Prostate gland (tissue), 2 donors: ENCODE measurements at regions not wholly inside any gene's neighbourhood (a gene's known extent, or its start where the extent isn't known, plus 50 kb on each side); places are given as distances from the start of the nearest gene placed in this dataset.

Source experiments
- DNase-seq: peaks from one replicate; pipeline ENCODE4 v3.0.0-alpha.2; 2019; ENCODE audit warnings: low spot score
- H3K27ac ChIP-seq, 2 donors: fragments of 200-600 bp; sonication (generic); 2 replicates each; pipeline ENCODE4 v1.5.1; 2017 to 2019
- H3K27me3 ChIP-seq: fragments of 200-600 bp; sonication (generic); replicated peaks from 2 replicates; pipeline ENCODE4 v1.5.1; 2019; ENCODE audit not compliant: insufficient read depth
- H3K36me3 ChIP-seq, 2 donors: fragments of 200-600 bp; sonication (generic); 1 replicate in 1 of 2; 2 replicates in 1 of 2; pipeline versions ENCODE4 v1.5.1 to v1.8.1; 2017 to 2019
- H3K4me1 ChIP-seq: fragments of 200-600 bp; sonication (generic); replicated peaks from 2 replicates; pipeline ENCODE4 v1.5.1; 2019
- H3K4me3 ChIP-seq, 2 donors: fragments of 200-600 bp; sonication (generic); 2 replicates each; pipeline ENCODE4 v1.5.1; 2017 to 2019
- H3K9me3 ChIP-seq: fragments of 200-600 bp; sonication (generic); 2 replicates; pipeline ENCODE4 v1.5.1; 2017
- POLR2A ChIP-seq: fragments of 450-650 bp; IDR thresholded peaks from one replicate; pipeline ENCODE4 v1.6.1; 2016; ENCODE audit warnings: antibody characterized with exemption, mild to moderate bottlenecking
- POLR2AphosphoS5 ChIP-seq: sonication (generic); formaldehyde crosslinking; IDR thresholded peaks from one replicate; pipeline ENCODE4 v1.6.1; 2017; ENCODE audit warnings: antibody characterized with exemption
- WGBS: methylation state at CpG from one replicate; pipeline ENCODE4 v1.1.5; 2018; 5-methylcytosine and 5-hydroxymethylcytosine counted together
- intact Hi-C: fragments of 100-400 bp; cut with DNase I; formaldehyde crosslinking; loops from one replicate; pipeline ENCODE4 v1.14.2; 2022
- TF ChIP-seq, protein P1 (sequence below), 4 experiments: fragments of 200-600 bp in 2 of 4; fragments of 450-650 bp in 2 of 4; sonication (generic) in 2 of 4; IDR thresholded peaks; 1 replicate in 3 of 4; 2 replicates in 1 of 4; pipeline ENCODE4 v1.5.1; 2016 to 2019; ENCODE audit warnings: antibody characterized with exemption in 4 of 4, mild to moderate bottlenecking in 2 of 4, moderate library complexity in 2 of 4

DNA sequence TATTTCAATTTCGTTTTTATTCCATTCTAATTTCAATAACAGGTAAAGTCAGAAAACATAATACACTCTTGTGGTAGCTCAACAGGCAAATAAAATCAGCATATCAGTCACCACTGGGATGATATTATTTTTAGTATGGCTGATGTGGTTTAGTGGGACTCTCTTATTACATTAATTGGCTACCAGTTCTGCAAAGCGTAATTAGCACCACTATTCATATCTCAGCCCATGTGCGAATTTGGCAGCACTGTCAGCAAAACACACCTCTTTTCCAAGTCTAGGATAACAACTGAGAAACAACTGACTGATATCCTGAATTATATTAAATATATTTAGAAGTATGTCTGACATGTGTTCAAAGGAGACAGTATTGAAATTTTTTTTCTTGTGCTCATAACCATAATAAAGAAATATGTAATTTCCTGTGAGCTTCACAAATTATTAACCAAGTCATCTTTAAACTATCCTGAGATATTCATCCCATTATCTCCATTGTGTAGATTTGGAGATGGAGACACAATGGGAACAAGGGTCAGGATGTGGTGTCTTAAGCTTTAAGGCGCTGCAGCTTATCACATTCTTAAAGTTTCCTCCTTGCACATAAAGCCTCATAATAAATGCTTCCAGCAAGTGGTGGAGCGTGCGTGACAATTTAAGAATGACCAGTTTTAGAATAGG lies 212.4 kb downstream of the TLE1 start:
- intact Hi-C loops = no loop called here
- no peaks in the 10 kb centered on the region for H3K27me3 ChIP-seq
- no peaks in the 10 kb centered on the region for H3K9me3 ChIP-seq
- H3K36me3 ChIP-seq = no peaks in the 10 kb centered on the region
- TF ChIP-seq POLR2AphosphoS5 = no peak
- no peak for TF ChIP-seq POLR2A
- TF ChIP-seq, protein P1, sequence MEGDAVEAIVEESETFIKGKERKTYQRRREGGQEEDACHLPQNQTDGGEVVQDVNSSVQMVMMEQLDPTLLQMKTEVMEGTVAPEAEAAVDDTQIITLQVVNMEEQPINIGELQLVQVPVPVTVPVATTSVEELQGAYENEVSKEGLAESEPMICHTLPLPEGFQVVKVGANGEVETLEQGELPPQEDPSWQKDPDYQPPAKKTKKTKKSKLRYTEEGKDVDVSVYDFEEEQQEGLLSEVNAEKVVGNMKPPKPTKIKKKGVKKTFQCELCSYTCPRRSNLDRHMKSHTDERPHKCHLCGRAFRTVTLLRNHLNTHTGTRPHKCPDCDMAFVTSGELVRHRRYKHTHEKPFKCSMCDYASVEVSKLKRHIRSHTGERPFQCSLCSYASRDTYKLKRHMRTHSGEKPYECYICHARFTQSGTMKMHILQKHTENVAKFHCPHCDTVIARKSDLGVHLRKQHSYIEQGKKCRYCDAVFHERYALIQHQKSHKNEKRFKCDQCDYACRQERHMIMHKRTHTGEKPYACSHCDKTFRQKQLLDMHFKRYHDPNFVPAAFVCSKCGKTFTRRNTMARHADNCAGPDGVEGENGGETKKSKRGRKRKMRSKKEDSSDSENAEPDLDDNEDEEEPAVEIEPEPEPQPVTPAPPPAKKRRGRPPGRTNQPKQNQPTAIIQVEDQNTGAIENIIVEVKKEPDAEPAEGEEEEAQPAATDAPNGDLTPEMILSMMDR (IDR thresholded peaks at IDR 0.05) = no peak
- DNase-seq = no peak
- 97% methylated on average over 6 of the region's 6 CpGs for WGBS
- H3K27ac ChIP-seq = no peak overlapping the region
- H3K4me1 ChIP-seq = no peaks in the 10 kb centered on the region
- no peak overlapping the region for H3K4me3 ChIP-seq

GRCh38 chr9:81474792-81475191 lies 214.6 kb downstream of the TLE1 start:
- DNase-seq = no peak
- intact Hi-C loops = no loop called here
- Histone ChIP-seq H3K27me3 (no peaks in the 10 kb centered on the region), H3K4me1 (no peaks in the 10 kb centered on the region), H3K9me3 (no peaks in the 10 kb centered on the region), H3K4me3 (no peak overlapping the region), H3K27ac (no peak overlapping the region), H3K36me3 (no peaks in the 10 kb centered on the region)
- TF ChIP-seq, protein P1 (IDR thresholded peaks at IDR 0.05) = no peak
- no peak for TF ChIP-seq POLR2A
- no peak for TF ChIP-seq POLR2AphosphoS5
- WGBS = 91% methylated on average over 5 of the region's 5 CpGs

DNA sequence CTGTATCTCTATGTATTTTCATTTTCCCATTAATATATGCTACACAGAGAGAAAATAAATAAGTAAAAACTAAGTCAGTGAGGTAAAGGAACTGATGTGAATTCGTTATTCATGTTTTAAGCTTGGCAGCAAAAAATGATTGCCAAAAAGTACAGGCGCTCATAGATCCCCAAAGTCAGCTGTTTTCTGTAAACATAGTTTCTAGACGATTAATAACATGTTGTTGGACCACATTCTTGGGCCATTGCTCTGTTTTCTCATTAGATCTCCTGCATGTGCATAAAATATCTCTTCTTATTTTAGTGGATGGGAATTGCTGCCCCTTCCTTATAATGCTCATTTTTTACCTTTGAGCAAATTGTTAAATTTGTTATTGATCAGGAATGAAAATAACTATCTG lies 215.2 kb downstream of the TLE1 start:
- no peaks in the 10 kb centered on the region for H3K27me3 ChIP-seq
- WGBS = 61% methylated on average over 3 of the region's 3 CpGs
- H3K4me1 ChIP-seq = no peaks in the 10 kb centered on the region
- H3K4me3 ChIP-seq = no peak overlapping the region
- TF ChIP-seq POLR2AphosphoS5 = no peak
- TF ChIP-seq POLR2A = no peak
- intact Hi-C loops = no loop called here
- H3K9me3 ChIP-seq = no peaks in the 10 kb centered on the region
- no peak overlapping the region for H3K27ac ChIP-seq
- no peak for DNase-seq
- no peaks in the 10 kb centered on the region for H3K36me3 ChIP-seq

DNA sequence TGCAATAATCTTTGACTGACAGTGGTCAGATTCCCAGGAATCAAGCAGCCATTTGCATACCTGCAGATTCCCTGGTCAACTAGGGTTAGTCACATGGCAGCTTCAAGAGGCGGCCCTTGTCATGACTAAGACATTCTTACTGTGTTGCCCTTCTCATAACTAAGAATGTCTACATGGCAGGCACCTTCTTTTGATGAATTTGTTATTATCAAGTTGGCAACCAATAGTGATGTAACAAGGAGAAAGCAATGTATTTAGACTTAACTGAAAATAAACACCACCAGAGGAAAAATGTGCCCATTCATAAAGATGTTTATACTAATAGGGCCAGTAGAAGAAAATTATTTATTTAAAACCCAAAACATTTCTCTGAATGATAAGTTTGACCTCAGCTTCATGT lies 215.6 kb downstream of the TLE1 start:
- intact Hi-C loops = no loop called here
- TF ChIP-seq POLR2AphosphoS5 = no peak
- TF ChIP-seq POLR2A = no peak
- TF ChIP-seq, protein P1 (IDR thresholded peaks at IDR 0.05) = no peak
- 100% methylated on average over 1 of the region's 1 CpG for WGBS
- Histone ChIP-seq H3K4me3 (no peak overlapping the region), H3K27ac (no peak overlapping the region), H3K4me1 (no peaks in the 10 kb centered on the region), H3K36me3 (no peaks in the 10 kb centered on the region), H3K27me3 (no peaks in the 10 kb centered on the region), H3K9me3 (no peaks in the 10 kb centered on the region)
- no peak for DNase-seq

DNA sequence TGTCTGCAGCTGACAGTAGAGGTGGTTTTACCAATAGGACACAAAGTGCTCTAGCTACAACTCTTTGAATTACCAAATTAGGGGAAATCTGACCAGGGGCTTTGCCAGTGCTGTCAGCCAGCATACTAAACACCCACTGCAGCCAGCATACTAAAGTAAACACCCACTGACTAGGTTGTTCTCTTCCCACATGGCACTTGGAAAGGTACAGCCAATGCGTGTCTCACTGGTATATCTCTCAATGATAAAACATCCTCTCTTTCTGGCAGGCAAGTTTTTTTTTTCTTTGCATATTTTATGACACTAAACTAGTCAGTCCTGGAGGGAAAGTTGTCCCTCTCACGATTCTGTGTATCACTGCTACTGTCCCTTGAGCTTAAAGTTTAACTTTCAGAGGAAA lies 216.1 kb downstream of the TLE1 start:
- H3K36me3 ChIP-seq = no peaks in the 10 kb centered on the region
- H3K9me3 ChIP-seq = no peaks in the 10 kb centered on the region
- no peak for DNase-seq
- no peak overlapping the region for H3K27ac ChIP-seq
- 35% methylated on average over 2 of the region's 2 CpGs for WGBS
- no peaks in the 10 kb centered on the region for H3K27me3 ChIP-seq
- TF ChIP-seq POLR2AphosphoS5 (no peak), POLR2A (no peak)
- TF ChIP-seq, protein P1 (IDR thresholded peaks at IDR 0.05) = no peak
- no peaks in the 10 kb centered on the region for H3K4me1 ChIP-seq
- intact Hi-C loops = no loop called here
- no peak overlapping the region for H3K4me3 ChIP-seq
